Stimulated activated CD4-positive, alpha-beta T cell treated with anti-CD3 and anti-CD28 coated beads, TNF-alpha, amount 100 ng/mL, for 1 hour (primary cell): ENCODE measurements at regions not wholly inside any gene's neighbourhood (a gene's known extent, or its start where the extent isn't known, plus 50 kb on each side); places are given as distances from the start of the nearest gene placed in this dataset.

ENCODE experiments used
- DNase-seq, 3 donors: peaks; one replicate each; pipeline ENCODE4 v3.0.0-alpha.2; 2020; ENCODE audit warnings: low read depth in 3 of 3, low spot score in 1 of 3

- no peak for DNase-seq
These were observed 425.3 kb upstream of the FANCL start for GRCh38 chr2:58666323-58666970.

- no peak for DNase-seq
These were observed 424.0 kb upstream of the FANCL start for GRCh38 chr2:58665154-58665553.

GRCh38 chr2:58664523-58665151 is 423.5 kb upstream of the FANCL start:
- DNase-seq: no peak

GRCh38 chr2:58660046-58660445 is 418.9 kb upstream of the FANCL start:
- no peak for DNase-seq

- no peak for DNase-seq
These were observed 414.0 kb upstream of the FANCL start for GRCh38 chr2:58655152-58655551.

GRCh38 chr2:58651930-58652329 is 410.8 kb upstream of the FANCL start:
- DNase-seq: no peak

GRCh38 chr2:58650781-58651180 is 409.7 kb upstream of the FANCL start:
- DNase-seq: no peak

- no peak for DNase-seq
These were observed 408.6 kb upstream of the FANCL start for GRCh38 chr2:58649756-58650155.

GRCh38 chr2:58645017-58645416 is 403.9 kb upstream of the FANCL start:
- no peak for DNase-seq

- DNase-seq: no peak
These were observed 403.3 kb upstream of the FANCL start for GRCh38 chr2:58644451-58644850.

GRCh38 chr2:58641001-58641400 is 399.9 kb upstream of the FANCL start:
- DNase-seq: no peak

- no peak for DNase-seq
These were observed 398.9 kb upstream of the FANCL start for GRCh38 chr2:58640042-58640441.

- no peak for DNase-seq
These were observed 397.2 kb upstream of the FANCL start for GRCh38 chr2:58638256-58638805.

GRCh38 chr2:58636872-58637271 is 395.7 kb upstream of the FANCL start:
- DNase-seq: no peak

- no peak for DNase-seq
These were observed 394.8 kb upstream of the FANCL start for GRCh38 chr2:58635801-58636375.

GRCh38 chr2:58634653-58635370 is 393.7 kb upstream of the FANCL start:
- DNase-seq: no peak

- DNase-seq: no peak
These were observed 392.7 kb upstream of the FANCL start for GRCh38 chr2:58633613-58634365.

- DNase-seq: no peak
These were observed 390.9 kb upstream of the FANCL start for GRCh38 chr2:58631986-58632385.

- no peak for DNase-seq
These were observed 388.5 kb upstream of the FANCL start for GRCh38 chr2:58629545-58630119.

GRCh38 chr2:58620896-58621295 is 379.8 kb upstream of the FANCL start:
- DNase-seq: no peak

- DNase-seq: no peak
These were observed 379.0 kb upstream of the FANCL start for GRCh38 chr2:58620093-58620492.
